Bronchial epithelial cell (primary cell): ENCODE measurements at regions not wholly inside any gene's neighbourhood (a gene's known extent, or its start where the extent isn't known, plus 50 kb on each side); places are given as distances from the start of the nearest gene placed in this dataset.
A peak's percentile ranks its signal among the peaks of the same experiment; 100 is the strongest.

Source experiments
- DNase-seq: peaks from one replicate; pipeline ENCODE4 v3.0.0-alpha.2; 2010; ENCODE audit warnings: low read depth
- FAIRE-seq: peaks from 2 replicates; lab custom pipeline; 2011; peaks lifted over from hg19 to GRCh38; lab: Jason Lieb, UNC
- H3K27me3 ChIP-seq: 2 replicates; pipeline ENCODE4 v1.5.1; 2011; ENCODE audit warnings: low read length; ENCODE audit not compliant: control insufficient read depth, insufficient read depth
- H3K36me3 ChIP-seq: 2 replicates; pipeline ENCODE4 v1.5.1; 2011; ENCODE audit warnings: low read length; ENCODE audit not compliant: control insufficient read depth, insufficient read depth
- H3K4me3 ChIP-seq: 2 replicates; pipeline ENCODE4 v1.5.1; 2011; ENCODE audit warnings: mild to moderate bottlenecking, low read depth, low read length, control low read depth
- CTCF ChIP-seq: IDR thresholded peaks from 2 replicates; pipeline ENCODE4 v1.5.1; 2011; ENCODE audit warnings: mild to moderate bottlenecking, moderate library complexity, low read length, control low read depth, inconsistent platforms; ENCODE audit not compliant: insufficient read depth, severe bottlenecking

DNA sequence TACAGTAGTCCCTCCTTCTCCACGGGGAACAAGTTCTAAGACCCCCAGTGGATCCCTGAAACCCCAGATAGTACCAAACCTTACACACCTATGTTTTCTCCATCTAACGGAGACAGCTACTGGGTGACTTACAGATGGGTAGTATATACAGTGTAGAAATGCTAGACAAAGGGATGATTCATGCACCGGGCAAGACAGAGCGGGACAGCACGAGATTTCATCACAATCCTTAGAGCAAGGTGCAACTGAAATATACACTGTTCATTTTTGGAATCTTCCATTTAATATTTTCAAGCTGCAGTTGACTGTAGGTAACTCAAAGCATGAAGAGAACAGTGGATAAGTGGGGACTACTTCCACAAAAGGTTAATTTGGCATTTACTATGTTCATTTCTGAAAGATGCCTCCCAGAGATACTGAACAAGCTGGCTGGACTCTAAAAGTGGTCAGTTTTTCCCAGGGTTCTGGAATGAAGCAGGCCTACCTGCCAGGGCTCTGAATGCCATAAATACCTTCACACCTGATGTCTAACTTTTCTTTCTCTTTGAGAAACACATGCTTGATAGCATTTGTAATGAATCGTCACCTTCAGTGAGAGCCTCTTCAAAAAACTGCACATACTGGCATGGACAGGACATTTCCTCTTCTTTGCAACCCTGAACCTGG lies 127.7 kb upstream of the FOXN3 start:
- no peak for TF ChIP-seq CTCF
- Histone ChIP-seq H3K36me3 (no peaks in the 10 kb centered on the region), H3K27me3 (no peaks in the 10 kb centered on the region), H3K4me3 (no peak overlapping the region)
- DNase-seq: peak; percentile 85
- FAIRE-seq: no peak

DNA sequence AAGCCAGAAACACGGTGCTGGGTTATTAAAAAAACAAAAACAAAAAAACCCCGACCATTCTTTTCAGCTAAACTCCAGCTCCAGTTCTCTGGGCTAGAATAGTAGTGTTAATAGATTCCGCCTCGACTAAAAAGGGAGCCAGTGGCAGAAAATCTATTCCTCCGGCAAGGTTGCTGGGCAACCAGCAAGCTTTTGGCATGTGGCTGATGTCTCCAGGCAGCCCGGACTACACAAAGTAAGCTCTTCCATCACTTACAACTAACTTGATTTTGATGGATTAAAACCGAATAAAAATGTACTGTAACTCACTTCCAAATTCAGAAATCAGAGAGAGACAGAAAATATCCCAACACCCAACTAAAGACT lies 126.4 kb upstream of the FOXN3 start:
- H3K4me3 ChIP-seq: no peak overlapping the region
- no peak for TF ChIP-seq CTCF
- FAIRE-seq: no peak
- no peak for DNase-seq
- H3K36me3 ChIP-seq: no peaks in the 10 kb centered on the region
- no peaks in the 10 kb centered on the region for H3K27me3 ChIP-seq

GRCh38 chr14:89542786-89543424 lies 125.9 kb upstream of the FOXN3 start:
- FAIRE-seq (no peak), DNase-seq (no peak)
- Histone ChIP-seq H3K36me3 (no peaks in the 10 kb centered on the region), H3K27me3 (no peaks in the 10 kb centered on the region), H3K4me3 (no peak overlapping the region)
- TF ChIP-seq CTCF: no peak

GRCh38 chr14:89540830-89541470 lies 123.9 kb upstream of the FOXN3 start:
- FAIRE-seq: no peak
- no peak overlapping the region for H3K4me3 ChIP-seq
- H3K36me3 ChIP-seq: no peaks in the 10 kb centered on the region
- no peak for TF ChIP-seq CTCF
- H3K27me3 ChIP-seq: no peaks in the 10 kb centered on the region
- DNase-seq: peak; percentile 82

- no peak for TF ChIP-seq CTCF
Observed at GRCh38 chr14:89540009-89540829, 123.2 kb upstream of the FOXN3 start.

More at GRCh38 chr14:89540009-89540829, 123.2 kb upstream of the FOXN3 start:
- H3K27me3 ChIP-seq: no peaks in the 10 kb centered on the region
- no peak for FAIRE-seq
- H3K4me3 ChIP-seq: no peak overlapping the region
- peak; percentile 17 for DNase-seq
- H3K36me3 ChIP-seq: no peaks in the 10 kb centered on the region
